ENCODE measurements at regions not wholly inside any gene's neighbourhood (a gene's known extent, or its start where the extent isn't known, plus 50 kb on each side); places are given as distances from the start of the nearest gene placed in this dataset.

DNA sequence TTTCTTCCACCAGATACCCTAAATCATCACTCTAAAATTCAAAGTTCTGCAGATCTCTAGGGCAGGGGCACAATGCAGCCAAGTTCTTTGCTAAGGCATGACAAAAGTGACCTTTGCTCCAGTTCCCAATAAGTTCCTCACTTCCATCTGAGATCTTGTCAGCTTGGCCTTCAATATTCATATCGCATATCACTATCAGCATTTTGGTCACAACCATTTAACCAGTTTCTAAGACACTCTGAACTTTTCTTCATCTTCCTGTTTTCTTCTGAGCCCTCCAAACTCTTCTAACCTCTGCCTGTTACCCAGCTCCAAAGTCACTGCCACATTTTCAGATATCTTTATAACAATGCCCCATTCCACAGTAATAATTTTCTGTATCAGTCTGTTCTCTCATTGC, 452.6 kb upstream of the TRIB2 start:
- DNase-seq, result no peak

DNA sequence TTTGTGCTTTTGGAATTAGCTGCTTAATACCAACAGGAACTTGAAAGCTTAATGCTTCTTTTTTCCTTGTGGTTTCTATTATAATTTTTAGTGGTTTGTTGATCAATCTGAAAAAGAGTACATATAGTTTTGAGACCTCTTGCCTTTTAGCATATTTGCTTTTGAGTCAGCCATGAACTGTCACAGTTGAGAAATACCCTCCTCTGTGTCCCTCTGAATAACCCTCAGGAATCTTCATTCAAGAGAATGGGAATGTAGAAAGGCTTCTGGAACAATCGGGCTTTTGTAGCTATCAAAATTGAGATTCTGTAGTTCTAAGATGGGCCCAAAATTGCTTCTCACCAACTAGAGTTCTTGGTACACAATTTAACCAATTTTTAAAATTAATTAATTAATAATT, 451.1 kb upstream of the TRIB2 start:
- no peak for DNase-seq

DNA sequence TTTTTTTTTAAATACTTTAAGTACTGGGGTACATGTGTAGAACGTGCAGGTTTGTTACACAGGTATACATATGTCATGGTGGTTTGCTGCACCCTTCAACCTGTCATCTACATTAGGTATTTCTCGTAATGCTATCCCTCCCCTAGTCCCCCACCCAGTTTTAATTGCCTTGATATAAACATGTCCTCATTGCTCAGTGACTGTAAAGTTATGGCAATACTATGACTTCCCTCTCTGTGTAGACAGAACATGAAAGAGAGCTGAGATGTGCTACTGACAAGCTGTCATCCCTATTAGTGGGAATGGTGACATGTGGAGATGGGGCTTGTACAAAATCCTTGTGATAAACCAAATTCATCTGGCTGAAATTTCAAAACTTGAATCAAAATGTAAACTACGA, 449.7 kb upstream of the TRIB2 start:
- no peak for DNase-seq

DNA sequence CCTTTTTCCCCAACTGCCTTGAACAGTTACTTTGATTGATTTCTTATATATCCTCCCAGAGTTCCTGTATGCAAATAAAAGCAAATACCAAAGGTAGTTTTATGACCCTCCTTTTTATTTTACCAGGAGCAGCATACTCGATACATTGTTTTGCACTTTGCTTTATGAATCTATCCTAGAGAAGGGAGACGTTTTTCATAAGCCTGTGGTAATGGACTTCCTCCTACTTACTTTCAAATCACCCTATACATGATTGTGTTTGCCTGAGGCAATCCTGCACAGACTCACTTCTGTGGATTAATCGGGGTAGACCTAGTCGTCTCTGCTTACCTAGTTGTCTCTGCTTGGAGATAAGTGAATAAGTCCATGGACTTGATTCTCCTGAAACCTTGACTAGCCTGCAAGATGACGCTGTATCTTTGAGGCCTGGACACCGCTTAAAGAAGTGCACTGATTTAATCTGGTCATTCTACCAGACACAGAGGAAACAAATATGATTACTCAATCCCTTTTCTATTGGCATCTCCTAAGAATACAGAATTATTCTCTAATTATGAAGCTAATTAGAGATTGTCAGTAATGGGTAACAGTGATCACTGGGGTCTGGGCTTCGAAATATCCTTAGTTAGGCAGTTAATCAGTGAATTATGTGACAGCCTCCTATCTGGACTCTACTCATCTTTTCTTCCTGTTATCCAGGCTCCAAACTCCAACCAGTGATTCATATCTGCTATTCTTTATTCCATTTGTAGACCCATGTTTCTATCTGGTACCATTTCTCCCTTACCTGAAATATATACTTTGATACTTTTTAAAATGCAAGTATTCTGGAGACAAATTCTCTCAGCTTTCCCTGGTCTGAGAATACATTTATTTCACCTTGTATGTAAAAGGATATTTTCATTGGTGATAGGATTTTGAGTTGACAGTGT, 447.4 kb upstream of the TRIB2 start:
- no peak for DNase-seq

DNA sequence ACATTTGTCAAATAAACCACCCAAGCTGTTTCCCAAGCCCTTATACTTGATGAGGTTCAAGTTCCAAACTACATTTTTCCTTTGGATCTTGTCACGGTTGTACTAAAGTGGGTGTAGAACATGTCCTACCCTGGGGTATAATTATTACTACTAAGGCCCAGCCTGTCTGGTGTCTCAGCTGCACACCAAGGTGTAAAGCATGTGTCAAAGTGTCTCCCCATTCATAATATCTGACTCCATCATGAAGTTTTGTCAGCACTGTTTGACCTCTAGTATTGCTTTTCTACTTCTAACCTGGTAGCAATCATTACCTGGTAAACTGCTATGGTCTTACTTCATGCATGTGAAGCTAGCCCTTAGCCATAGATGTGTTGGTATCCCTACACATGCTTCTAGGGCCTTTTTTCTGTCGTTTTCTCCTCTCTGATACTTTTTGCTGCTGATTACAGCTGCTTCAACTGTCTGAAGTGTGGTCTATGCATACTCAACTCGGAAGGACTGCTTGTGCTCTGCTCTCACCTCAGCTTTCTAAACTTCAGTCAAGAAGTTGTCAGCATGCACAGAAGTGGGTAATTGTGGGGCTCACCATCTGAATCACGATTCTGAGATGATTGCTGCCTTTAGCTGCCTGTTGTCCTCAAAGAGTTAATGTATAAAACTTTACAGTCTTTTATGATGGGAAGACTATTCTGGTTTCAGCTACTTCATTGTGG, 445.7 kb upstream of the TRIB2 start:
- no peak for DNase-seq

DNA sequence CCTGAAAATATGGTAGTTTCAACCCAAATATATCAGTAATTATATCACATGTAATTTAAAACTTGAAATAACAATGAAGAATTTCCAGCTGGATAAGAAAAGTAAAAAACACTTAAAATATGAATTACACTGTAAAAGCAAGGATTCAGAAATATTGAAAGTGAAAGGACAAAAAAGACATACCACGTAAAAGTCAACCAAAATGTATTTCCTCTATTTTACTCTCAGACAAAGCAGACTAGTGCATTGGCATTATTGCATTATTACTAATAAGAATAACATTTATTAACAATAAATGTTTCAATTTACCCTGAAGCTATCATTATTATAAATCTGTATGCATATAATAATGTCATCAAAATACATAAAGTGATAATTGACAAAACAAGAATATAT, 445.1 kb upstream of the TRIB2 start:
- no peak for DNase-seq

DNA sequence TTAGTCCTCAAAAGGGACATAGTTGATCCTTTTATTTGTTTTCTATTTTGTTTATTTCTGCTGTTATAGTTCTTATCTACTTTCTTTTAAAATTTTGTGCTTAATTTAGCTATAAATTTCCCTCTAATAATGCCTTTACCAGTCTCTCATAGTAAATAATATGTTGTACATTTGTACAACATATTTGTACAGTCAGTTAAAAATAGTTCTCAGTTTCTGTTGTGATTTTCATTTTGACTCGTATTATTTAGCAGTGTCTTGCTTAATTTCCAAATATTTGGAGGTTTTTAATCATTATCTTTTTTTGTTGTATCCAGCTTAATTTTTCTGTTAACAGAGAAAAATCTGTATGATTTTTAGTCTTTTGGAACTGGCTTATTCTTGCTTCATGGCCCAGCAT, 443.6 kb upstream of the TRIB2 start:
- no peak for DNase-seq

DNA sequence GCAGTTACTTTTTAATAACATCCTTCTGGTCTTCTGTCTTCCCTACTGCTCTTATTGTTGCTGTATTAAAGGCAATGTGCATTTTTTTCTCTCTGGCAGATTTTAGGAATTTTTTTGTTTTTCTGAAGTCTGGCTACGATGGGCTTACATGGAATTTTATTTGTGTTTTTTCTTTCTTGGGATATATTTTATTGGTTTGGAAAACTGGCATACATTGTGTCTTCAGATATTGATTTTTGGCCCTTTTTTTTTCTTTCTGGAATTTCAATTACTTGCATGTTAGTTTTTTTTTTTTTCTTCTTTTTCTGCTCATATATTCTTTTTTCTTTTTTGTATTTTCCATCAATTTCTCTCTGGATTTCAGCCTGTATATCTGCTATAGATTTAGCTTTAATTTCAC, 442.1 kb upstream of the TRIB2 start:
- DNase-seq, result no peak

DNA sequence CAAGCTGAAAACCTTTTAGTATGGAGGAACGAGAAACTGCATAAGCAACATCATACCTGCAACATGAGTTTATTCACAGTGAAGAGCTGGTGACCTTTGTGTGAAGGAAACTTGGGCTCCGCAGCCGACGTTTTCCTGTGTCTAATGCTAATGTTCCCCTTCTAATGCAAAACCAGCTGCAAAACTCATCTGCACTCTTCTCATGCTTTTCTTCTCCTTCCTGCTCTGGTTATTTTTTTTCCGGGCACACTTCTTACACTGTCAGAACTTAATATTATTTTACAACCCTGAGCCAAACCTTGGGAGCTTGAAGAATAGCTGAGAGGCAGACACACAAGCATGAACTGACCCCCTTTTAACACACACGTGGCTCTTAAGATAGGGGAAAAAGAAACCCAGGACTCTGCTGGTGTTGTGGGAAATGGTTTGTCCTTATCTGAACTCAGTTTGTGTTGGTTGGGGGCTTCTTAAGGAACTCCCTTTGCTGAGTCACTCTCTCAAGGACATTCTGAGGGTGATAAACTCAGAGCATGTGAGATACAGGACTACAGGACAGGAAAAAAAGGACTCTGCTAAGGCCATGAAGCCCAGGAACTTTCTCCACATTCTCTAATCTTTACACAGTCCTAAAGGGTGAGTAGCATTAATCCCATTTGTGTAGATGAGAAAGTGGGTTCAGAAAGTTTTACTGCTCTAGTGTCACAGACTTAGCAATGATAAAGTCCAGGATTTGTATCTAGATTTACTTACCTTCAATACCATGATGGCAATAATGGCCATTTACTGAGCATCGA, 439.3 kb upstream of the TRIB2 start:
- DNase-seq, result no peak

DNA sequence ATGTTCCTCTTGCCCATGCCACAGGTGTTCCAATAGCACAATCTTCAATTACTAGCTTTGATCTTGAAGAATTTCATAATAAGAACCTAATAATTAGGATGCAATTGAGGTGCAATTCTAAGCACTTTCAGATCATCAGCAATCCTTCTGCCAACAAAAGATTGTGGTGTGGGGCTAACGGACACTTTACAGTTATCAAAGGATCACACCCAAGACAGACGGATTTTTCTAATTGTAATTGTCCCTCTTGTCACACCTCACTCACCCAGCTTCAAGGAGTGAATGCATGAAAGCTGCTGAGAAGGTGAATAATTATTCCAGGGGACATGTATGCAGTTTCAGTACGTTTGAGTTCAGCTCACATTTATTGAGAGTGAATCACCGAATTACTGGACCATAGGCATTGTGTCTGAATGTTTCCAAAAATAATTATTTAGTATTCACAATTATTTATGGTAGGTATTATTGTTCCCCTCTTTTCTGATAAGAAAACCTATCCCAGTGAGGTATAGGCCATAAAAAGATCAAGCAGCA, 438.5 kb upstream of the TRIB2 start:
- no peak for DNase-seq

DNA sequence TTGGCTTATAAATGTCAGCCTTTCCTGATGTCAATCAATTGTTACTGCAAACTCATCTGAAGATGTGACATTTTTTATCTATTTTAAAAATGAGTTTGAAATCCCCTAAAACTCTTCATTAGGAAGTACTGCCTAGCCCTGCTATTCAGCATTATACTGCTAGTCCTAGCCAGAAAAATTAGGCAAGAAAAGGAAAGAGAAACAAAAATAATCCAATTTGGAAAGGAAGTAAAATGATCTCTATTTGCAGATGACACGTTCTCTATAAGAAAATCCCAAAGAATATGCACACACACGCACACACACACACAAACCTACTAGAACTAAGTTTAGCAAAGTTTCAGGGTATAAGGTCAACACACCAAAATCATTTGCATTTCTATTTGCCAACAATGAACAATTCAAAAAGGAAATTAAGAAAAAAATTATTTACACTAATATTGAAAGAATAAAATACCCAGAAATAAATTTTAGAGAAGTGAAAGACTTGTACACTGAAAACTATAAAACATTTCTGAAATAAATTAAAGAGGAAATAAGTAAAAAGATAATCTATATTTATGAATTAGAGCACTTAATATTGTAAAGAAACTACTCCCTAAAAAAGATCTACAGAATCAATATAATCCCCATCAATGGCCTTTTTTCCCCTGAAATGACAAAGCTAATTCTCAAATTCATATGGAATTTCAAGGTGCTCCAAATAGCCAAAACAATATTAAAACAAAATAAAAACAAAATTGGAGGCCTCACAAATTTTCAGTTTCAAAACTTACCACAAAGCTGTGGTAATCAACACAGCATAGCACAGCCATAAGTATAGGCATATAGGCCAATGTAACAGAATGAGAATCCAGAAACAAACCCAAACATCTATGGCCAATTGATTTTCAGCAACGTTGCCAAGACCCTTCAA, 433.7 kb upstream of the TRIB2 start:
- no peak for DNase-seq

DNA sequence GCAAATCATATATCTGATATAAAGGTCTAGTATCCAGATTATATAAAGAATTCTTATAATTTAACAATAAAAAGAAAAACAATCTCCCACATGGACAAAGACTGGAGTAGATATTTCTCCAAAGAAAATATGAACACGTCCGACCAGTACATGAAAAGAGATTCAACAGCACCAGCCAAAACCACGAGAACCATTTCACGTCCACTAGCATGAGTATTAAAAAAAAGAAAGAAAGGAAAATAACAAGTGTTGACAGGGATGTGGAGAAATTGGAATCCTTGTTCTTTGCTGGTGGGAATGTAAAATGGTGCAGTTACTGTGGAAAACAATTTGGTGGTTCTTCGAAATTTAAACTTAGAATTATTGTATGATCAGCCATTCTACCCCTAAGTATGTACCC, 432.7 kb upstream of the TRIB2 start:
- DNase-seq, result no peak

DNA sequence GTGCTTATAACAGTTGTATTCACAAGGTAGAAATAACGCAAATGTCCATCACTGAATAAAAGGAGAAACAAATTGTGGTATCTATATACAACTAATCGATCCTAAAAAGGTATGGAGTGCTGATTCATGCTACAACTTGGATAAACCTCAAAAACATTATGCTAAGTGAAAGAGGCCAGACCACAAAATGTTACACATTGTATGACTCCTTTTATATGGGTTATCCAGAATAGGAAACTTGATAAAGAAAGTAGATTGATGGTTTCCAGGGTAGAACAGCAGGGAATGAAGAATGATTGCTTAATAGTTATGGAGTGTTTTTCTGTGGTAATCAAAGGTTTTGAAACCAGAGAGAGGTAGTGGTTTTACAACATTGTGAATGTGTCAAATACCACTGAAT, 432.2 kb upstream of the TRIB2 start:
- DNase-seq, result no peak

DNA sequence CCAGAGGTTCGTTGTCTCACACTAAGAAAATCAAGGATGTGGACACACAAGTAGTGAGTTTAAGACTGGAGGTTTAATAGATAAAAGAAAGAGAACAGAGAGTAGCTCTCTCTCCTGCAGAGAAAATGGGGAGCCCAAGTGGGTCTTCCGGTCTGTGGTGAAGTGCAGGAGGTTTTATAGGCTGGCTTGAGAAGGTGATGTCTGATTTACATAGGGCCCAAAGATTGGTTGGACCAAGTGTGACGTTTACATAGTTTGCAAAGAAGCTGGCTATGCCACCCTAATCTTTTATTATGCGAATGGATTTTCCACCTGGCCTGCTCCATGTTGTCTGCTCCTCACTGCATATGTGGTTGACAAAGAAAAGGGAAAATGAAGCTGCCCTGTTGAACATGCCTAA, 430.4 kb upstream of the TRIB2 start:
- DNase-seq, result no peak

DNA sequence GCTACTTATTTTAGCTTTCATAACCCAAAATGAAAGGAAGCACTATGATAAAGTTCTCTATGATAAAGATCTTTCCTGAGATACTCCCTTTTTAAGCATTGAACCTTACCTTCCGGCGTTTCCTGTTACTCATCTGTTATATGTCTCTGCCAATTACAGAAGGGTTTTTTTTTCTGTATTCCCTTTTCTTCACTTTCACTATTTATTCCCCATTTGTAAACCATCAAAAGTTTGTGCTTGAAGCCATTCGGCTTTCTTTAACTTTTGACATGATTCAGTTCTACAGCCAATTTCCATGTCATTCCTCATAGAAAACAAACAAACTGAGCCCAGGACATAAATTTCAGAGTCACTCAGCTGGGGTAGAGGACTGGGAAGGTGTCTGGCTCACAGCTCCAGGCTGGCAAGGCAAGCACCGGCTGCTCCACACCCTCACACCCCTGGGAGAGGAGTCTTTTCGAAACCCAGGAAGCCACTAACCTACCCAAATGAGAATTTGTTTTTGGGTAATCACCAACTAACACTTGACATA, 429.4 kb upstream of the TRIB2 start:
- no peak for DNase-seq

DNA sequence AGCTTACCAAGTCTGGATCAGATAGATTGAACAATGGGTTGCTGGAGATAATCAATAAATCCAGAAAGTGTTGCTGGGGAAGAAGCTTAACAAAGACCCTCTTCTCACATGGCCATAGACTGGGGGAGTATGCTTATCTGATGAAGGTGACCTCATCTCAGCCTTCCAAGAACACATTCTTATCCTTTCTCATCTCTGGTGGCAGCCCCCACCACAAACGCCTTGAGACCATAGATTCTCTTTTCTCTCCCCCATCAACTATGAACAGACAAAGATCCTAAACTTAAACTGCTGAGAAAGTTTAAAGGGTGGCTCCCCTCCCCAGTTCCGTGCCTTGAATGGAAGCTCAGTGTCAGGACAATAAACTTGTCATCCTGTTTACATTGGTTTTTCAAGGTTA, 428.7 kb upstream of the TRIB2 start:
- no peak for DNase-seq

DNA sequence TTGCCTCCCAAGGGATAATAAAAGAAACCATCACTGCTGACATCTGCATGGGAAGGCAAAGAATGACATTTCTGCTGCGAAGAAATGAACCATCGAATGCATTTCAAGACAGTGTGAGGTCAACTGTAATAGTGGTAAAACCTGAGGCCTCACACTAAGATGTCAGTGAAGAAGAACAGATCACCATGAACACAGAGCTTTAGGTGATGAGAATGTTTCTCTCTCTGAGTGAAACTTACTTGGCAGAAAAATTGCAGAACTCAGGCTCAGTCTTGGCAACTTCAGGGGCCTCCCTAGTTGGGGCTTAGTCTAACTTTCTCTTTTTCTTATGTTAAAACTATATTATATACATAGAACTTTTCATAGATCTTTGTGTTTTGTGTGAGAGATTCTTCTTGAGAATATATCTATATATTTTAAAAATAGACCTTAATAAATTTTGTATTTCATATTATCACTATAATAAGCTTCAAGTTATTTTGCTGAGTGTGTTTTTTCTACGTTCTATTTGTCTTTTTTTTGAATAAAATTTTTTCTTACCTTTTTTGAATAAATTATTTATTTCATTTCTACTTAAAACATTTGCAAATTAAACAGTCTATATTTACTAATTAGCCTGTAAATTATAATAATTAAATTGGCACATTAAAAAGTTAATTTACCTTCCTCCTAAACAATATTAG, 427.5 kb upstream of the TRIB2 start:
- no peak for DNase-seq

DNA sequence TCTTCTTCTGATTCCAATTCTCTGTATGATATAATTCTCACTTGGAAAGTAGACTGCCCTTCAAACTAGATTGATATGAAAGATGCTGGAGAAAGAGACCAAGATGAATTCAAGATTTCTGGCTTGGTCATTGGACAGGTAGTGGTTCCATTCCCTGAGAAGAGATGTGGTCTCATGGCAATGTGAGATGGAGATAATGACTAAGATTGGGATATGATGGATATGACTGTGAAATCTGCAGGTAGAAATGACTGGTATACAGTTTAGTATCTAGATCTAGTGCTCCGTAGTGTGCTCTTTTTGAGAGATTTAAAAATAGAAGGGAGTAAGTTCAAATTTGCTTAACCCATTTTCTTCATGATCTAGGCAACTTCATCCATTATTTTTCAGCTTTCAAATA, 425.4 kb upstream of the TRIB2 start:
- DNase-seq, result no peak

DNA sequence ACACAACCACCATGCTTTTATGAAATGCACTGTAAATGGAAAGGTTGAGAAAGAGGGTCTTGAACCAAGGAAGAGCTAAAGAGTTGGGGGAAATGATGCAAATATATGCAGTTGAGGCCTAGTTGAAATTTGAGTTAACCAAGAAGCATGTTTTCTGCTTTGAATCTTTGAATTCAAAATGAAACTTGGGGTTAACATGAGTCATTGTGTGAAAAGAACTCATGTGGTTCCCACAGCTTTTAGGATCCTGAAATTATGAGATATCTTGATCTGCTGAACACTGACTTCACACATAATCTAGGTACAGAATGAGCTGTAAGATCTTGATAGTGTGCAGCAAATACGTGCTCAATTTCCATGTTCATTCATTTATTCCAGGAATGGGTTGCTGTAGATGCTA, 422.9 kb upstream of the TRIB2 start:
- no peak for DNase-seq

DNA sequence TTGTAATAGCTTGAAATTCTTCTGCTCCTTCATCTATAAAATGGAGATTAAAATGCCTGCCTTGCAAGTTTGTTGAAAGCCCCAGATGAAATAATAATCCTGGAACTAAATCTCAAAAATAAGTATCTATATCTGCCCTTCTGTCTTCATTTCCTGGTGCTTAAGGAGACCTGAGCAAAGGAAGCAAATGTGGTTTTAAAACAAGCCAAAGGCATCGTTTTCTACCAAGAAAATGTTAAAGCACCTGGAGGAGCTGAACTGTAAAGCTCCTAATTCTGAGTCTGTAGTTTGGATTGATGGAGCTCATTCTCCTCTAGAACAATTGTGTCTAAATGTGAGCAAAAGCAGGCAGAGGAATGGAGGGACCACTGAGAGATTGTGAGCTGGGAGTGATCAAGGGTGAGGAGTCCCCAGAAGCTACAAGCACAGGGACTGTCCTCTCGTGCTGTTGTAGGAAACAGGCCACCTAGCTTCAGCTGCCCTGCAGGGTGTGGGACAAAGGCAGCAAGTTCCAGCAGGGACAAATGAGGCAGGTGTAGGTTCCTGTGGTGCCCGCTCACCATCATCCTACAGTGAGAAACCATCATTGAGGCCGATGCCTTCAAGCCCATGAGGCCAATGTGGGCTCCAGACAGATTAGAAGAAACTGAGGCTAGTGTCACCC, 420.7 kb upstream of the TRIB2 start:
- DNase-seq, result no peak

DNA sequence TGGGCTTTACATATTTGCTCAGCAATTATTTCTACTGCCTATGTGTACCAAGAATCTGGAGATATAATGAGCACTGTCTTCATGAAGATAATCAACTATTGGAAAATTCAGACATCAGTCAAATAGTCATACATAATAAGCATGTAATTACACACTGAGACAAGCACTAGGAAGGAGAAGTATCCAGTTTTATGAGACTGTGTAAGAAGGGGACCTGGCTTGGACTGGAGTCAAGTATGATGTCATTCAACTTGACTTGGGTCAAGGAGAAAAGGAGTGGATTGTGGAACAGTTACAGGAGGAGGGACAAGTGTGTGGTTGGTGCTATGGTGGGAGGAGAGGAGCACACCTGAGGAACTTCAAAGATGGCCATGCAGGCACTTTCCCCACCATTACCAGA, 419.8 kb upstream of the TRIB2 start:
- no peak for DNase-seq
